ENCODE measurements at regions not wholly inside any gene's neighbourhood (a gene's known extent, or its start where the extent isn't known, plus 50 kb on each side); places are given as distances from the start of the nearest gene placed in this dataset.

- Histone ChIP-seq H2BK12ac (ENCODE audit: insufficient read length, low read depth, low read length) (no peak overlapping the region), H3K4me2 (ENCODE audit: insufficient read depth, insufficient read length, low read length) (no peak overlapping the region), H2AK5ac (ENCODE audit: insufficient read length, low read length) (no peak overlapping the region), H3K79me1 (ENCODE audit: insufficient read depth, low read depth, low read length, poor library complexity, severe bottlenecking) (no peaks in the 10 kb centered on the region), H2BK5ac (ENCODE audit: insufficient read length, low read length) (no peak overlapping the region), H3K27ac (ENCODE audit: insufficient read length, low read depth, low read length) (no peak overlapping the region), H3T11ph (ENCODE audit: low read length) (no peak overlapping the region), H2BK120ac (ENCODE audit: low read depth, low read length, poor library complexity, severe bottlenecking) (no peak overlapping the region), H3K27me3 (ENCODE audit: insufficient read depth, low read length) (no peaks in the 10 kb centered on the region; the same call in 1 of the 2 replicates), H3K9ac (ENCODE audit: extremely low read depth, insufficient read length, low read length) (no peak overlapping the region), H3K18ac (ENCODE audit: insufficient read length, low read depth, low read length) (no peak overlapping the region), H4K20me1 (ENCODE audit: control insufficient read depth, insufficient read depth, insufficient read length) (no peaks in the 10 kb centered on the region), H3K14ac (ENCODE audit: insufficient read depth, low read length) (no peak overlapping the region), H4K91ac (ENCODE audit: insufficient read length, low read depth, low read length) (no peak overlapping the region), H2BK20ac (ENCODE audit: low read depth, low read length, poor library complexity, severe bottlenecking) (no peak overlapping the region), H4K8ac (replicated peaks; ENCODE audit: insufficient read length, low read depth, low read length) (no peak overlapping the region), H4K5ac (ENCODE audit: insufficient read length, low read depth, low read length) (no peak overlapping the region), H3K4ac (ENCODE audit: low read depth, low read length) (no peak overlapping the region), H2BK15ac (ENCODE audit: low read depth, low read length) (no peak overlapping the region), H3K79me2 (ENCODE audit: insufficient read depth, low read length) (no peaks in the 10 kb centered on the region), H2AFZ (ENCODE audit: low read length) (no peak overlapping the region), H3K56ac (ENCODE audit: insufficient read length, low read depth, low read length) (no peak overlapping the region), H3K23me2 (ENCODE audit: insufficient read length, low read depth, low read length, poor library complexity, severe bottlenecking) (peaks cover 3% of the 10 kb centered on the region), H3K23ac (ENCODE audit: insufficient read length, low read depth, low read length) (no peak overlapping the region), H3K4me1 (ENCODE audit: insufficient read depth, low read length) (peaks cover 1% of the 10 kb centered on the region), H3K9me3 (ENCODE audit: control insufficient read depth, low read depth, low read length) (no peaks in the 10 kb centered on the region)
- Mint-ChIP-seq H3K27me3 (ENCODE audit: low read depth) (no peaks in the 10 kb centered on the region; the same call in none of the 2 replicates), H3K4me3 (no peak overlapping the region), H3K4me1 (peaks cover 36 to 48% of the 10 kb centered on the region in 2 experiments), H3K9me3 (no peaks in the 10 kb centered on the region), H3K36me3 (ENCODE audit: insufficient read depth in 1 of 3, low read depth in 3 of 3) (no peaks in the 10 kb centered on the region), H3K27ac (no peak overlapping the region)
- no peak for DNase-seq
- no CpG with 5 or more reads among the region's 6 CpGs for WGBS (ENCODE audit: extremely low coverage, insufficient read length, low lambda C conversion rate)
- TF ChIP-seq, protein P1, sequence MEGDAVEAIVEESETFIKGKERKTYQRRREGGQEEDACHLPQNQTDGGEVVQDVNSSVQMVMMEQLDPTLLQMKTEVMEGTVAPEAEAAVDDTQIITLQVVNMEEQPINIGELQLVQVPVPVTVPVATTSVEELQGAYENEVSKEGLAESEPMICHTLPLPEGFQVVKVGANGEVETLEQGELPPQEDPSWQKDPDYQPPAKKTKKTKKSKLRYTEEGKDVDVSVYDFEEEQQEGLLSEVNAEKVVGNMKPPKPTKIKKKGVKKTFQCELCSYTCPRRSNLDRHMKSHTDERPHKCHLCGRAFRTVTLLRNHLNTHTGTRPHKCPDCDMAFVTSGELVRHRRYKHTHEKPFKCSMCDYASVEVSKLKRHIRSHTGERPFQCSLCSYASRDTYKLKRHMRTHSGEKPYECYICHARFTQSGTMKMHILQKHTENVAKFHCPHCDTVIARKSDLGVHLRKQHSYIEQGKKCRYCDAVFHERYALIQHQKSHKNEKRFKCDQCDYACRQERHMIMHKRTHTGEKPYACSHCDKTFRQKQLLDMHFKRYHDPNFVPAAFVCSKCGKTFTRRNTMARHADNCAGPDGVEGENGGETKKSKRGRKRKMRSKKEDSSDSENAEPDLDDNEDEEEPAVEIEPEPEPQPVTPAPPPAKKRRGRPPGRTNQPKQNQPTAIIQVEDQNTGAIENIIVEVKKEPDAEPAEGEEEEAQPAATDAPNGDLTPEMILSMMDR (conservative IDR thresholded peaks at IDR 0.05), result no peak
Measured at GRCh38 chr21:33122507-33122906, 52.6 kb downstream of the OLIG1 start.

Data from H9 (cell line).